ENCODE measurements at regions not wholly inside any gene's neighbourhood (a gene's known extent, or its start where the extent isn't known, plus 50 kb on each side); places are given as distances from the start of the nearest gene placed in this dataset.

DNA sequence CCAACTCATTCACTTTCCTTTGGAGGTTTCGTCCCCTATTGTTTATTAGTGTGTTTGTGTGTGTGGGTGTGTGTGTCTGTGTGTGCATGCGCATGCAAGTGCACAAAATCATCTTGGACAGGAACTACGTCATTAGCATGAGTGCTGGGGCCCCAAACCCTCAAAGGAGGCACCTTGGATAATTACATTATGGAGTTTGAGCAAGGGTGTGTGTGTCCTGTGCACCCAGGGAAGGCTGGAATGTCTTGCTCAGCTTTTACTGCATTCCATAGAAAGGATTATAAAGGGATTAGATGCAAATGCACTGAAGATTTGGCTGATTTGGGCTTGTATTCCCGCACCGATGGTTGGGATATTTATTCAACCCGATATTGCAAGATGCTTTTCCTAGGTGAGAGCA lies 203.4 kb upstream of the NAV2 start:
- DNase-seq (no peak), ATAC-seq (no peak)
- Mint-ChIP-seq H3K27ac (no peak overlapping the region), H3K36me3 (ENCODE audit: low read depth) (no peaks in the 10 kb centered on the region), H3K27me3 (peaks cover 82% of the 10 kb centered on the region), H3K4me1 (no peaks in the 10 kb centered on the region), H3K4me3 (no peak overlapping the region)
- no peaks in the 10 kb centered on the region for H3K9me3 ChIP-seq (ENCODE audit: control insufficient read depth, low read length, poor library complexity, severe bottlenecking)

DNA sequence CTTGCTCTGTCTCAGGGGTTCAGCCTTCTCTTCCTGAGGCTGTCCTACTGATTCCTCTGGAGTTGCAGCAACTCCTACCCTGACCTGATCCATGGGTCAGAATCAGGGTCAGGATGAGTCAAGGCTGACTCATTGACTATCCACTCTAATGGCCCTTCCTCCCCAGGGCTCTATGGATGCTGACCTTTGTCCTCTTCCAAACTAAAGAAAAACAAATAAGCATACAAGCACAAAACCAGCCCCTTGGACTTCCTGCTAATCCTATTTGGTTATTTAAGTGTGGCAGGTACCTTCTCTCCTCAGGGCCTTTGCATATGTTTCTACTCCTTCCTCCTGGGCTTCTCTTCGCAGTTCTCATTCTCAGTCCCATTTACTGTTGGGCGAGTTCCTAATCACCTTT lies 204.5 kb upstream of the NAV2 start:
- no peaks in the 10 kb centered on the region for H3K9me3 ChIP-seq (ENCODE audit: control insufficient read depth, low read length, poor library complexity, severe bottlenecking)
- no peaks in the 10 kb centered on the region for H3K4me1 Mint-ChIP-seq
- H3K4me3 Mint-ChIP-seq: no peak overlapping the region
- H3K27me3 Mint-ChIP-seq: peaks cover 82% of the 10 kb centered on the region
- no peak for ATAC-seq
- H3K27ac Mint-ChIP-seq: no peak overlapping the region
- no peaks in the 10 kb centered on the region for H3K36me3 Mint-ChIP-seq (ENCODE audit: low read depth)
- no peak for DNase-seq

DNA sequence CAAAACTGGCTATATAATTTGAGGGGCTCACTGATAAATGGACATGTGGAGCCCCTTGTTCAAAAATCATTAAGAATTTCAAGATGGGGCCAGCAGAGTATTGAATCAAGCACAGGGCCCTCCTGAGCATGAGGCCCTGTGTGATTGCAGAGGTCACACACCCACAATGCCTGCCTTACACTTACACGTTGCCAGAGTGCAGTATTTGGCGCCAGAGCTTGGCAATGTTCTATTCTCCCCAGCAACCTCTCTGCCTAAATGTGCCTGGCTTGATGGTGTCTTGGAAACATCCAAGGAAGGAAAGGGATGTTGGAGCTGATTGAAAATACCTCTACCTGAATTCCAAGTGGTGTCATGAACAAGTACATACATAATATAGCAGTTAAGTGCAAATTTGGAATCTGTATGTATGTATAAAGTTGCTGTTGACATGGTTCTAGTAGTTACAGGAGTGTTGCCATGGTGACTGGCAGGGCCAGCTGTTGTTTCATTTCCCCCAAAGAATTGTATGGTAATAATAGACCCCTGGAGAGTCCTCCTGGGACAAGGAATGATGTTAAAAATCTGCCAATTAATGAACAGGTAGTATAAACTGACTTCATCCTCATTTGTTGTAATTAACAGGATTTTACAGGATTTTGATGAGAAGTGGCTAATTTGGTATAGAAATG lies 205.7 kb upstream of the NAV2 start:
- Mint-ChIP-seq H3K27ac (no peak overlapping the region), H3K27me3 (peaks cover 71% of the 10 kb centered on the region), H3K4me1 (no peaks in the 10 kb centered on the region), H3K4me3 (no peak overlapping the region), H3K36me3 (ENCODE audit: low read depth) (no peaks in the 10 kb centered on the region)
- no peak for DNase-seq
- ATAC-seq: no peak
- no peaks in the 10 kb centered on the region for H3K9me3 ChIP-seq (ENCODE audit: control insufficient read depth, low read length, poor library complexity, severe bottlenecking)

DNA sequence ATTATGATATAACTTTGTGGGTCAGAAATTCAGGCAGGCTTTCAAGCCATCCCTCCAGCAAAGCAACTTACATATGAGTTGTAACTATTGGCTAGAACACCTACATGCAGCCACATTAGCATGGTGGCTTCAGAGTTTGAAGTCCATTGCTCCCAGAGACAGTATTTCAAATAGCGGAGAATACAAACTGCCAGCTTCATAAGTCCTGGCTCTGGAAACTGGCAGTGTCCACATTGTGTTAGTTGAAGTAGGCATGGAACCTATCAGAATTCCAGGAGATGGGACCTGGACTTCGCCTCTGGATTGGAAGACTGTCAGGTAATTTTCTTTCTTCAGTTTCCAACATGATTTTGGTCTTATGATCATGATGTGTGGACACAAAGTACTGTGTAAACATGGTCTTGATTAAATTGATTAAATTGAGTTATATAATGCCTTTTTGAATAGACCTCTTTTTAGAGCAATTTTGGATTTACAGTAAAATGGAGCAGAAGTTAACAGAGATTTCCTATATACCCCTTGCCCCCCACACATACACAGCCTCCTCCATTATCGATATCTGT lies 209.9 kb upstream of the NAV2 start:
- Mint-ChIP-seq H3K27me3 (peaks cover 32% of the 10 kb centered on the region), H3K4me1 (no peaks in the 10 kb centered on the region), H3K36me3 (ENCODE audit: low read depth) (no peaks in the 10 kb centered on the region), H3K4me3 (no peak overlapping the region), H3K27ac (no peak overlapping the region)
- ATAC-seq (no peak), DNase-seq (no peak)
- no peaks in the 10 kb centered on the region for H3K9me3 ChIP-seq (ENCODE audit: control insufficient read depth, low read length, poor library complexity, severe bottlenecking)

DNA sequence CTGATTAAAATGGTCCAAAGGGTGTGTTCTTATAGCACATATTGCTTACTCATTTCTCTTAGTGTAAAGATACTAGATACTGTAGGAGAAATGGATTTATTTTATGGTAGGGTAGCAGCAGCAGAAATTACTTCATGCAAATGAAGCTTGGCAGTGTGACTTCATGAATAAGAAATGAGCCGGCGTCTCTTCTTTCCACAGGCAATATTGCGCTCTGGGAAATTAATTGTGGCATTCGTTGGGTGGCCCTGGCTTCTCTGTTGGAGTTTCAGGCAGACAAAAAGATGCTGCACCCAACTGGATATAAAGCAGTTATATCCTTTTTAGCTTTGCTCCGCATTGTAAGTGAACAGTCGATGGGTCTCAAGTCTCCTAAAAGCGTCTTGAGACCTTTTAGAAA lies 211.0 kb upstream of the NAV2 start:
- no peak overlapping the region for H3K27ac Mint-ChIP-seq
- ATAC-seq (no peak), DNase-seq (no peak)
- no peaks in the 10 kb centered on the region for H3K9me3 ChIP-seq (ENCODE audit: control insufficient read depth, low read length, poor library complexity, severe bottlenecking)
- peaks cover 39% of the 10 kb centered on the region for H3K27me3 Mint-ChIP-seq
- no peak overlapping the region for H3K4me3 Mint-ChIP-seq
- H3K36me3 Mint-ChIP-seq (ENCODE audit: low read depth): no peaks in the 10 kb centered on the region
- H3K4me1 Mint-ChIP-seq: no peaks in the 10 kb centered on the region

DNA sequence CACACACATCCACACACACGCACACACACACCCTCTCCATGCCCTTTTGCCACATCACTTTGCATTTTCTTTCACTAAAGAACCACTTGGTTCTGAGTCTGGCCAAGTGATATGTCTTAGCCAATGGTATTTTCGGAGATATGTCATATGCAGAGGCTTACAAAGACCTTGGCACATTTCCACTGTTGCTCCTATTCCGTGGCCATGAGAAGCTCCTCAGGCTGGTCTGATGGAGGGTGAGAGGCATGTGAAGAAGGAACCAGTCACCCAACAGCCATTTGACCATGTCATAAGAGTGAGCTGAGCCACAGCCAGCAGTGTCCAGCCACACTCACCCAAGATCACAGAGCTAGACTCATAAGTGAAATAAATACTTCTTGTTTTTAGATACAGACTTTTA lies 212.6 kb upstream of the NAV2 start:
- H3K27ac Mint-ChIP-seq: no peak overlapping the region
- H3K36me3 Mint-ChIP-seq (ENCODE audit: low read depth): no peaks in the 10 kb centered on the region
- no peaks in the 10 kb centered on the region for H3K9me3 ChIP-seq (ENCODE audit: control insufficient read depth, low read length, poor library complexity, severe bottlenecking)
- ATAC-seq (no peak), DNase-seq (no peak)
- H3K4me1 Mint-ChIP-seq: peaks cover 2% of the 10 kb centered on the region
- peaks cover 26% of the 10 kb centered on the region for H3K27me3 Mint-ChIP-seq
- no peak overlapping the region for H3K4me3 Mint-ChIP-seq

DNA sequence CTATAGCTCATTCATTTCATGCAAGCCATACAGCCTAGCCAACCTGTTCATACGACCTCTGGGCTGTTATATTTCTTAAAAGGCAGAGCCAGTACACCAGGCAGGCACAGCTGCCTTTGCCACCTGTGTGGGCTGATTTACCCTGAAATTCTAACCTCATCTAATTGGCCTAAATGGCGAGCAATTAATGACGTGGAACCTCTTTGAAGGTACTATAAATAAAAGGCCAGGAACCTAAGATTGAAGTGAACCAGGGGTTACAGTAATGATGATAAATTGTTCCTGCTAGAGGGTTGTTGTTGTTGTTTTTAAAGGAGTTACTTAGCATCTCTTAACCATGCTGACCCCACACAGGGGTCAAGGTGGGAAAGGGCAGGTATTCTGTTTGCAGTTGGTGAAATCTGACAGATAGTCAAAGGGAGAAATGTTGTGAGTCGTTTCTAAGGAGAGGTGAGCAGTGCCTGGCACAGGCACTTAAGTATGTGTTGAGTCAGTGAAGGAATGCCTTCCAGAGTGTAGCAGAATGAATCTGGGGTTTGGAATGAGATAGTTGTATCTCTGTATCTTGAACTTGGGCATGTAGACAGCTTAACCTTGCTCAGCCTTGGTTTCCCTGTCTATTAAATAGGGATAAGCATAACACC lies 213.5 kb upstream of the NAV2 start:
- Mint-ChIP-seq H3K27me3 (peaks cover 29% of the 10 kb centered on the region), H3K36me3 (ENCODE audit: low read depth) (no peaks in the 10 kb centered on the region), H3K27ac (no peak overlapping the region), H3K4me3 (no peak overlapping the region), H3K4me1 (peaks cover 2% of the 10 kb centered on the region)
- H3K9me3 ChIP-seq (ENCODE audit: control insufficient read depth, low read length, poor library complexity, severe bottlenecking): no peaks in the 10 kb centered on the region
- ATAC-seq (no peak), DNase-seq (no peak)

DNA sequence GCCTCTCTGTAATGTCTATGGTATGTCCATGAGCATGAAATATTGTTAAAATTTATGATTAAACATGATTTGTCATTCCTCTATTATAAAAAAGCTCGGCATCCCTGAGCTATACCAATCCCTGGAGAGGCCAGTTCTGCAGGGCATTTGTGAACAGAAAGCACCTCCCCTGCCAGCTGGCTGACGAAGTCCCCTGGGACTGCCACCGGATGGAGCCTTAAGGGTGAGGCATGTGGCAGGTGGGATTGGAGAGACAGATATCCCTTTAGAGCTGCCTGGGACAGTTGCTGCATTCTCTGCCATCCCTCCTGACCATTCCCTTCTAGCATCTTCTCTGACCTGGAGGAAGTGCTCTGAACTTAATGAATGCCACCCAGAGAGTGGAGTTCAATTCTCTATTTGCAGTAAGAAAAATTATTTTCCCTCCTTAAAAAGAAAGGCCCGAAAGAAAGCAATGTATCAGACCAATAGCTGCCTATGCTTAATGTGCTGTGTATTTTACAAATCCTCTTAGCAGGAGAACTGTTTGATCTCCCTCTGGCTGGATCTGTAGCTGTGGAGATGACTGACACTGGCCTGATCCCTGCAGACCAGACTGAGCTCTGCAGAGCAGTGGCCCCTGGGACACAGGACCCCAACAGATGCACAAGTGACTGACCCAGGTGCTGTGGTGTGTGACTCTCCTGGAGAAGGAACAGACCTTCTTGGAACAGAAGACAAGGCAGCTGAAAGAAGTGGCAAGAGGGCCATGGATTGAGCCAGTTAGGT lies 219.0 kb upstream of the NAV2 start:
- Mint-ChIP-seq H3K27ac (no peak overlapping the region), H3K36me3 (ENCODE audit: low read depth) (no peaks in the 10 kb centered on the region), H3K4me1 (peaks cover 2% of the 10 kb centered on the region), H3K27me3 (peaks cover 39% of the 10 kb centered on the region), H3K4me3 (no peak overlapping the region)
- DNase-seq (no peak), ATAC-seq (no peak)
- no peaks in the 10 kb centered on the region for H3K9me3 ChIP-seq (ENCODE audit: control insufficient read depth, low read length, poor library complexity, severe bottlenecking)

DNA sequence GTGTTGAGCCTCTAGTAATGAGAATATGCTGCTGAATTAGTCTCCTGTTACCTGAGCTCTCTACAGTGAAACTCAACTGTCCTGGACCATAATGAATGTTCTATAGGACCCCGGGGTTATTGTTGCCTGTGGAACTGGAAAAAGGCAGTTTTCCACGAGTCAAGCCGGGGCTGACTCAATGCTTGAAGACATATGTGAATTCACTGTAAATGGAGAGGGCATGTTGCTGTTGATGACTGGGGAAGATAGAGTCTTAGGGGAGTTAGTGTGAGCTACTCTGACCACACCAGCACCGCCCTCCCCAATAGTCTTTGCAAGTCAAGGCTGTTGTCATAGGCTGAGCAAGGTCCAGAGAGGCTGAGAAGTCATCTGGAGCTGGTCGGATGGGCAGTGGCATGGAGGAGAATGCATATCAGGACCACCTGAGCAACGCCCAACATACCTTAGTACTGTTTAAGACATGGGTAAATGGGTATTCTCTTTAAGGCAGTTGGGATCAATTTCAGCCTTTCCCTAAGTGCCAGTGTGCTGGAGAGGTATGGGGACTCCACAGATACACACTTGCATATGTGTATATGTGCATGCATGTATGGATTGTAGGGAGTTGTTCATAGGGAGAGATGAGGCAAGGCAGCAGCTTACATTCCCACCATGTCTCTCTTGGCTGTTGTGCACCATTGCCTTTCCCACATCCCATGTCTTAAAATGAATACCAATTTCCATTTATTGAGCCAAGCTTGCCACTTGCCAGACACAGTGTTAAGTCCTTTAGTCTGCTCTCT lies 230.1 kb upstream of the NAV2 start:
- no peak overlapping the region for H3K27ac Mint-ChIP-seq
- DNase-seq (no peak), ATAC-seq (no peak)
- H3K9me3 ChIP-seq (ENCODE audit: control insufficient read depth, low read length, poor library complexity, severe bottlenecking): no peaks in the 10 kb centered on the region
- H3K27me3 Mint-ChIP-seq: peaks cover 16% of the 10 kb centered on the region
- no peak overlapping the region for H3K4me3 Mint-ChIP-seq
- H3K36me3 Mint-ChIP-seq (ENCODE audit: low read depth): no peaks in the 10 kb centered on the region
- H3K4me1 Mint-ChIP-seq: no peaks in the 10 kb centered on the region

DNA sequence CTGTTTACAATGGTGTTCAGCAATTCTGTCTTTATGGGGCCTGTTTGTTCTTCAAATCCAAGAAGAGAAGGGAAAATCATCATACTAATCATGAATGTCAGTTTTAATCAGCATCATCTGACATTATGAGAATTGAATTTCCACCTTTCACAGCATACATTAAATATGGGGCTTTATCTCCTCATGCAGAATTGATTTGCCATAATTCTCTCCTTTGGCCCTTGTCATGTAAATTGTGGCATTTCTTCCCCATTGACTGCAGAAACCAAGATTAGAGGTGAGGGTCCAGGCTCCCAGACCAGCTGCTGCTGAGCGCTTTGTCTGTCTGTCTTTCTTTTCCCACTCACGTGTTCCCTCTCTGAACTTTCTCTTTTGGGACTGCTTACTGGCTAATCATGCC lies 232.1 kb upstream of the NAV2 start:
- DNase-seq: no peak
- no peak for ATAC-seq
- no peaks in the 10 kb centered on the region for H3K9me3 ChIP-seq (ENCODE audit: control insufficient read depth, low read length, poor library complexity, severe bottlenecking)
- Mint-ChIP-seq H3K27me3 (peaks cover 27% of the 10 kb centered on the region), H3K4me1 (no peaks in the 10 kb centered on the region), H3K27ac (no peak overlapping the region), H3K4me3 (no peak overlapping the region), H3K36me3 (ENCODE audit: low read depth) (no peaks in the 10 kb centered on the region)

DNA sequence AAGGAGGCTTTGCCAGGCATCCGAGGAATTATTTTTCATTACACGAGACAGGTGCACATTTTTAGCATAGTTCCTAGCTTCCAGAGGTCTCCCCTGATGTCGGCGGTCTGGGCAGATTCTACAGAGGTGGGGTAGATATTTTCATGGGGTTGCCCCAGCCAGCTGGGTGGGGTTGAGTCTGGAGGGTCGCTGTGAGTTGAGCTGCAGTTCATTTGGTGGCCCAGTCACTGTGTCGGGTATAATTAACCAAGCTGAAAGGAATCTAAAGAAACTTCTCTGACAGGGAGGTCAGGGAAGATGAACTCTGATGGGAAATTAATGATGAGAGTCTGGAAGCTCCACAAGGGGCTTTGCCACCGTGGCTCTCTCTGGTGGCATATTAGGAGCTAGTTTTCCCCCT lies 233.7 kb upstream of the NAV2 start:
- H3K27me3 Mint-ChIP-seq: peaks cover 35% of the 10 kb centered on the region
- no peak for DNase-seq
- H3K27ac Mint-ChIP-seq: no peak overlapping the region
- no peak for ATAC-seq
- no peaks in the 10 kb centered on the region for H3K4me1 Mint-ChIP-seq
- no peak overlapping the region for H3K4me3 Mint-ChIP-seq
- H3K36me3 Mint-ChIP-seq (ENCODE audit: low read depth): no peaks in the 10 kb centered on the region
- no peaks in the 10 kb centered on the region for H3K9me3 ChIP-seq (ENCODE audit: control insufficient read depth, low read length, poor library complexity, severe bottlenecking)

DNA sequence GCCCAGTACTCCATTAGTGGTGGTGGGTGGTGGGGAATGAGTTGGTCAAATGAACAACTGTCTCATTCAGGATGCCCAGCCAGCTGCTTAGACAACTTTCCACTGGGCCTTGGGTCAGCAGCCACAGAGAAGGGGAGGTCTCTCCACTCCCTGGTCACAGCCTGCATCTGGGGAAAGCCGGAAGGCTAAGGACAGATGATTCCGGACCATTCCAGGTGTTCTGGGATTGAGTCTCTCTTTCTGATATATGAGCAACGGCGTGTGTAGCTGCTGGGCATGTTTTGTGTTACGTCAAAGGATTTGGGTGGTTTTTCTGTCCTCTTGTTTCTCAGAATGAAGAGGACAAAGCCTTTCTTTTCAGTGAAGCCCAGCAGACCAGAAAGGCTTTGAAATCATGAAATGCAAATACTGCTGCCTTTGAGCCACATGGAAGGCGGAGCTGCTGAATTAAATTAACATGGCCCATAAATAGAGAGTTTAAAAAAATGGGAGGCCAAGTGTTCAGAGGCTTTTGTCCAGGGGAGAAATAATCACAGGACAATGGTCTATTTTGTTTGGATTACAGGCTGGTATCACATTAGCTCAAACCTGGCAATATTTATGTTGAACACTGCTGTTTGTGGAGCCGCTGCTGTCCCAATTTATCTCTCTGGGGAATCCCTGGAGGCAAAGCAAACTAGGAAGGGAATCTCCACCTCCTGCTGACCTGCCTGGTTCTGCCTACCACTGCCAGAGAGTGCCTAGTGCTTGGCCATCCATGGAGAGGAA lies 234.4 kb upstream of the E2F8 start:
- H3K27me3 Mint-ChIP-seq: peaks cover 42% of the 10 kb centered on the region
- no peak for ATAC-seq
- DNase-seq: no peak
- no peak overlapping the region for H3K4me3 Mint-ChIP-seq
- no peaks in the 10 kb centered on the region for H3K36me3 Mint-ChIP-seq (ENCODE audit: low read depth)
- no peaks in the 10 kb centered on the region for H3K9me3 ChIP-seq (ENCODE audit: control insufficient read depth, low read length, poor library complexity, severe bottlenecking)
- no peaks in the 10 kb centered on the region for H3K4me1 Mint-ChIP-seq
- no peak overlapping the region for H3K27ac Mint-ChIP-seq

Measured in T-helper 17 cell (primary cell).